CD4-positive, CD25-positive, alpha-beta regulatory T cell (primary cell): ENCODE measurements at regions not wholly inside any gene's neighbourhood (a gene's known extent, or its start where the extent isn't known, plus 50 kb on each side); places are given as distances from the start of the nearest gene placed in this dataset.

Experiments used
- ATAC-seq, 2 donors: fragments of 150-1000 bp; cut with Tn5 transposase; one replicate each; pipeline ENCODE4 v1.10.0; 2021; ENCODE audit warnings: low read depth in 2 of 2, moderate number of reproducible peaks in 2 of 2, moderate library complexity in 1 of 2
- DNase-seq, 3 donors: peaks; one replicate each; pipeline versions ENCODE4 v3.0.0 to v3.0.0-alpha.2; 2012 to 2022; ENCODE audit warnings: mixed read lengths in 1 of 3
- H3K27ac ChIP-seq: one replicate; pipeline ENCODE4 v1.7.0; 2013; ENCODE audit warnings: mild to moderate bottlenecking, low read length; ENCODE audit not compliant: insufficient read depth, poor library complexity, severe bottlenecking
- H3K27me3 ChIP-seq: one replicate; pipeline ENCODE4 v1.7.0; 2013; ENCODE audit warnings: low read length; ENCODE audit not compliant: control insufficient read depth, insufficient read depth
- H3K36me3 ChIP-seq: one replicate; pipeline ENCODE4 v1.7.0; 2013; ENCODE audit warnings: mild to moderate bottlenecking, low read length, moderate library complexity; ENCODE audit not compliant: control insufficient read depth, insufficient read depth
- H3K4me1 ChIP-seq: 2 replicates; pipeline ENCODE4 v1.7.0; 2013; ENCODE audit warnings: mild to moderate bottlenecking, low read length; ENCODE audit not compliant: insufficient read depth, control insufficient read depth, poor library complexity, severe bottlenecking
- H3K4me3 ChIP-seq: one replicate; pipeline ENCODE4 v1.7.0; 2013; ENCODE audit warnings: low read depth, mild to moderate bottlenecking, low read length, moderate library complexity
- H3K9me3 ChIP-seq, 2 experiments: 1 replicate in 1 of 2; 2 replicates in 1 of 2; pipeline ENCODE4 v1.7.0; 2013; ENCODE audit warnings: low read length in 2 of 2, mild to moderate bottlenecking in 1 of 2, moderate library complexity in 1 of 2; ENCODE audit not compliant: control insufficient read depth in 2 of 2
- H3K27ac Mint-ChIP-seq, 3 donors: one replicate each; pipeline ENCODE4 v1.8.0; 2020 to 2022; ENCODE audit warnings: mild to moderate bottlenecking in 3 of 3, mixed read lengths in 3 of 3, moderate library complexity in 2 of 3
- H3K27me3 Mint-ChIP-seq: one replicate; pipeline ENCODE4 v1.8.0; 2022; ENCODE audit warnings: mild to moderate bottlenecking, mixed read lengths
- H3K36me3 Mint-ChIP-seq: one replicate; pipeline ENCODE4 v1.8.0; 2020; ENCODE audit warnings: mixed read lengths
- H3K4me1 Mint-ChIP-seq, 4 donors: one replicate each; pipeline ENCODE4 v1.8.0; 2020 to 2022; ENCODE audit warnings: mixed read lengths in 4 of 4, mild to moderate bottlenecking in 1 of 4
- H3K4me3 Mint-ChIP-seq, 4 donors: one replicate each; pipeline ENCODE4 v1.8.0; 2020 to 2022; ENCODE audit warnings: mild to moderate bottlenecking in 4 of 4, mixed read lengths in 4 of 4, moderate library complexity in 3 of 4
- H3K9me3 Mint-ChIP-seq, 7 donors: one replicate each; pipeline ENCODE4 v1.8.0; 2020 to 2022; ENCODE audit warnings: mixed read lengths in 7 of 7, mild to moderate bottlenecking in 3 of 7, moderate library complexity in 2 of 7

- peaks cover 0 to 4% (median 2%) of the 10 kb centered on the region in 7 donors for H3K9me3 Mint-ChIP-seq
- peak overlapping the region in 1 of 3 donors; percentile 60 for H3K27ac Mint-ChIP-seq
- peaks cover 7% of the 10 kb centered on the region for H3K36me3 Mint-ChIP-seq
- no peaks in the 10 kb centered on the region for H3K4me1 ChIP-seq
- no peaks in the 10 kb centered on the region for H3K27me3 ChIP-seq
- H3K4me1 Mint-ChIP-seq: peaks cover 0 to 2% (median 0%) of the 10 kb centered on the region in 4 donors
- no peak for ATAC-seq
- H3K9me3 ChIP-seq: no peaks in the 10 kb centered on the region
- no peaks in the 10 kb centered on the region for H3K36me3 ChIP-seq
- H3K27ac ChIP-seq: no peak overlapping the region
- H3K27me3 Mint-ChIP-seq: no peaks in the 10 kb centered on the region
- no peak for DNase-seq
- H3K4me3 ChIP-seq: no peak overlapping the region
- no peak overlapping the region for H3K4me3 Mint-ChIP-seq
Observed at GRCh38 chr13:22091971-22092300, 421.1 kb downstream of the FGF9 start.

- H3K9me3 Mint-ChIP-seq: peaks cover 0 to 6% (median 2%) of the 10 kb centered on the region in 7 donors
- H3K4me3 Mint-ChIP-seq: no peak overlapping the region
- Histone ChIP-seq H3K27ac (no peak overlapping the region), H3K36me3 (no peaks in the 10 kb centered on the region), H3K4me1 (no peaks in the 10 kb centered on the region), H3K27me3 (no peaks in the 10 kb centered on the region), H3K9me3 (no peaks in the 10 kb centered on the region), H3K4me3 (no peak overlapping the region)
- ATAC-seq (no peak), DNase-seq (no peak)
- peaks cover 0 to 2% (median 0%) of the 10 kb centered on the region in 4 donors for H3K4me1 Mint-ChIP-seq
- peaks cover 7% of the 10 kb centered on the region for H3K36me3 Mint-ChIP-seq
- H3K27ac Mint-ChIP-seq: no peak overlapping the region
- no peaks in the 10 kb centered on the region for H3K27me3 Mint-ChIP-seq
Observed at GRCh38 chr13:22092791-22093560, 422.1 kb downstream of the FGF9 start.

GRCh38 chr13:22095794-22096193, 424.9 kb downstream of the FGF9 start:
- peaks cover 0 to 6% (median 3%) of the 10 kb centered on the region in 7 donors for H3K9me3 Mint-ChIP-seq

GRCh38 chr13:22099585-22099984, 428.7 kb downstream of the FGF9 start:
- H3K4me3 Mint-ChIP-seq: no peak overlapping the region
- peaks cover 5% of the 10 kb centered on the region for H3K27me3 Mint-ChIP-seq
- Histone ChIP-seq H3K36me3 (no peaks in the 10 kb centered on the region), H3K4me3 (no peak overlapping the region), H3K4me1 (no peaks in the 10 kb centered on the region), H3K27ac (no peak overlapping the region), H3K27me3 (no peaks in the 10 kb centered on the region), H3K9me3 (no peaks in the 10 kb centered on the region)
- no peak for DNase-seq
- peaks cover under 1% of the 10 kb centered on the region for H3K36me3 Mint-ChIP-seq
- peaks cover 0 to 3% (median 0%) of the 10 kb centered on the region in 4 donors for H3K4me1 Mint-ChIP-seq
- H3K27ac Mint-ChIP-seq: no peak overlapping the region
- ATAC-seq: no peak
- peaks cover 0 to 6% (median 3%) of the 10 kb centered on the region in 7 donors for H3K9me3 Mint-ChIP-seq

More at GRCh38 chr13:22095794-22096193, 424.9 kb downstream of the FGF9 start:
- no peak overlapping the region for H3K4me3 Mint-ChIP-seq
- H3K9me3 ChIP-seq: no peaks in the 10 kb centered on the region
- DNase-seq (no peak), ATAC-seq (no peak)
- no peaks in the 10 kb centered on the region for H3K27me3 ChIP-seq
- no peaks in the 10 kb centered on the region for H3K36me3 ChIP-seq
- H3K4me1 ChIP-seq: no peaks in the 10 kb centered on the region
- peaks cover 1% of the 10 kb centered on the region for H3K36me3 Mint-ChIP-seq
- H3K4me3 ChIP-seq: no peak overlapping the region
- H3K27ac ChIP-seq: no peak overlapping the region
- peak overlapping the region in 2 of 3 donors; percentile 25 to 67 for H3K27ac Mint-ChIP-seq
- peaks cover 5% of the 10 kb centered on the region for H3K27me3 Mint-ChIP-seq
- H3K4me1 Mint-ChIP-seq: peaks cover 0 to 4% (median 0%) of the 10 kb centered on the region in 4 donors

DNA sequence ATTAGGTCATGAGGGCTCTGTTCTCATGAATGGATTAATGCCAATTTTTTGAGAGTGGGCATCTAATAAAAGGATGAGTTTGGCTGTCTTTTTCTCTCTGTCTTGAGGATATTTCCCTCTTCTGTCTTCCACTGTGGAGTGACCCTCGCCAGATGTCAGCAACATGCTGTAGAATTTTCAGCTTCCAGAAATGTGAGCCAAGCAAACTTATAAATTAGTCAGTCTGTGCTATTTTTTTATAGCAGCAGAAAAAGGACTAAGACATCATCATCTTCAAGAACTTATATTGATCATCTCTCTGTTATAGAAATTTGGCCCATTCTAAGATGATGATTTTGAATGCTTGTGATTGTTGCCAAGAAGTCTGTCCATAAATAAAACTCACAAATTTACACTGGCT, 431.4 kb downstream of the FGF9 start:
- Mint-ChIP-seq H3K36me3 (peaks cover 3% of the 10 kb centered on the region), H3K4me1 (peaks cover 0 to 17% (median 3%) of the 10 kb centered on the region in 4 donors)

GRCh38 chr13:22103046-22104027, 432.5 kb downstream of the FGF9 start:
- Histone ChIP-seq H3K9me3 (no peaks in the 10 kb centered on the region), H3K4me3 (no peak overlapping the region), H3K27me3 (no peaks in the 10 kb centered on the region), H3K4me1 (peaks cover 4% of the 10 kb centered on the region), H3K27ac (no peak overlapping the region), H3K36me3 (no peaks in the 10 kb centered on the region)
- no peak overlapping the region for H3K4me3 Mint-ChIP-seq
- peaks cover 3% of the 10 kb centered on the region for H3K36me3 Mint-ChIP-seq
- DNase-seq (no peak), ATAC-seq (no peak)
- H3K27me3 Mint-ChIP-seq: peaks cover 8% of the 10 kb centered on the region
- peaks cover 6 to 28% (median 10%) of the 10 kb centered on the region in 4 donors for H3K4me1 Mint-ChIP-seq
- H3K27ac Mint-ChIP-seq: no peak overlapping the region
- peaks cover 0 to 6% (median 0%) of the 10 kb centered on the region in 7 donors for H3K9me3 Mint-ChIP-seq

More for the DNA sequence above, 431.4 kb downstream of the FGF9 start:
- Mint-ChIP-seq H3K27ac (no peak overlapping the region), H3K4me3 (no peak overlapping the region), H3K27me3 (peaks cover 8% of the 10 kb centered on the region), H3K9me3 (peaks cover 0 to 6% (median 0%) of the 10 kb centered on the region in 7 donors)
- Histone ChIP-seq H3K36me3 (no peaks in the 10 kb centered on the region), H3K4me3 (no peak overlapping the region), H3K4me1 (no peaks in the 10 kb centered on the region), H3K27ac (no peak overlapping the region), H3K27me3 (no peaks in the 10 kb centered on the region), H3K9me3 (no peaks in the 10 kb centered on the region)
- no peak for ATAC-seq
- no peak for DNase-seq

GRCh38 chr13:22106058-22106457, 435.2 kb downstream of the FGF9 start:
- ATAC-seq: no peak
- H3K27me3 ChIP-seq: no peaks in the 10 kb centered on the region
- no peak overlapping the region for H3K27ac ChIP-seq
- Mint-ChIP-seq H3K9me3 (peaks cover 0 to 2% (median 0%) of the 10 kb centered on the region in 7 donors), H3K27ac (no peak overlapping the region), H3K4me1 (peaks cover 6 to 34% (median 10%) of the 10 kb centered on the region in 4 donors), H3K36me3 (peaks cover 3% of the 10 kb centered on the region), H3K27me3 (peaks cover 4% of the 10 kb centered on the region), H3K4me3 (peak overlapping the region in 1 of 4 donors; percentile 39)
- no peaks in the 10 kb centered on the region for H3K9me3 ChIP-seq
- H3K4me3 ChIP-seq: no peak overlapping the region
- peaks cover 4% of the 10 kb centered on the region for H3K4me1 ChIP-seq
- H3K36me3 ChIP-seq: no peaks in the 10 kb centered on the region
- no peak for DNase-seq
